ENCODE measurements at regions not wholly inside any gene's neighbourhood (a gene's known extent, or its start where the extent isn't known, plus 50 kb on each side); places are given as distances from the start of the nearest gene placed in this dataset.
"Not testable (repeated sequence)": the region's sequence is repeated elsewhere in the genome, so short reads cannot be mapped to it uniquely, and the experiment has no call there.

DNA sequence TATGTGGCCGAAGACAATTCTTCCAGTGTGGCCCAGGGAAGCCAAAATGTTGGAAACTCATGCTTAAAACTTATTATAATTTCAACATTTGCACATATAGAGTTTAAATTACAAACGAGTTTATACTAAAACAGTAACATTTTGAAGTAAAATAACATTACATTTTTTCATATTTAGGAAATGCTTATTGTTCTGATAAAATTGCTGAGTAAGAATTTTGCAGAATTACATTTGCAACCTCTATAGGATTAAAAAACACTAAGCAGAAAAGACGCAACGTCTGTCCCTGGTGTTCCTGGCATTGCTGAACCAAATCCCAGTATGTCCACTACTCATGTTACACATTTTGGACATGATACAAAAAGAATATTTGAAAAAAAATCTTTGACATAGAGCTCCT, 1241.2 kb downstream of the SUCLG1 start:
- TF ChIP-seq, protein P1, sequence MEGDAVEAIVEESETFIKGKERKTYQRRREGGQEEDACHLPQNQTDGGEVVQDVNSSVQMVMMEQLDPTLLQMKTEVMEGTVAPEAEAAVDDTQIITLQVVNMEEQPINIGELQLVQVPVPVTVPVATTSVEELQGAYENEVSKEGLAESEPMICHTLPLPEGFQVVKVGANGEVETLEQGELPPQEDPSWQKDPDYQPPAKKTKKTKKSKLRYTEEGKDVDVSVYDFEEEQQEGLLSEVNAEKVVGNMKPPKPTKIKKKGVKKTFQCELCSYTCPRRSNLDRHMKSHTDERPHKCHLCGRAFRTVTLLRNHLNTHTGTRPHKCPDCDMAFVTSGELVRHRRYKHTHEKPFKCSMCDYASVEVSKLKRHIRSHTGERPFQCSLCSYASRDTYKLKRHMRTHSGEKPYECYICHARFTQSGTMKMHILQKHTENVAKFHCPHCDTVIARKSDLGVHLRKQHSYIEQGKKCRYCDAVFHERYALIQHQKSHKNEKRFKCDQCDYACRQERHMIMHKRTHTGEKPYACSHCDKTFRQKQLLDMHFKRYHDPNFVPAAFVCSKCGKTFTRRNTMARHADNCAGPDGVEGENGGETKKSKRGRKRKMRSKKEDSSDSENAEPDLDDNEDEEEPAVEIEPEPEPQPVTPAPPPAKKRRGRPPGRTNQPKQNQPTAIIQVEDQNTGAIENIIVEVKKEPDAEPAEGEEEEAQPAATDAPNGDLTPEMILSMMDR (IDR thresholded peaks at IDR 0.05; ENCODE audit: low read depth, low read length, missing control alignments) = no peak
- no peak for DNase-seq (ENCODE audit: extremely low read depth, low read depth)
- no peak overlapping the region for H3K4me3 ChIP-seq (replicated peaks; ENCODE audit: low read depth, low read length)

DNA sequence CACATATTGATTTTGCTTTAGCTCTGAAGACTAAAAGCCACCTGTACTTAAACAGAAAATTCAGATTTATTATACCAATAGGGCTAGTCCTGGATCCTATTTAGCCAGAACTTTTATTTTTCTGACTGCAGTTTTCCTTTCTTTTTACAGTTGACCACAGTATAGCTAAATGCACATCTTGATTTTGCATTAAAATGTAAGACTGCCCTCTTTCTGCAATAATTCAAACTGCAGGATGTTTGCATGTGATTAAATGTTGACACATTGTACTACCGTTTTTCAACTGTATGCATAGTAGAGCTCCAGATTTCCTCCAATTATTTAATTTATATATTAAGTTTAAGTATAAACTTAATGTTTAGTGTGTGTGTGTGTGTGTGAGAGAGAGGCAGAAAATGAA, 1262.9 kb downstream of the SUCLG1 start:
- peak; percentile 4 for DNase-seq (ENCODE audit: extremely low read depth, low read depth)

DNA sequence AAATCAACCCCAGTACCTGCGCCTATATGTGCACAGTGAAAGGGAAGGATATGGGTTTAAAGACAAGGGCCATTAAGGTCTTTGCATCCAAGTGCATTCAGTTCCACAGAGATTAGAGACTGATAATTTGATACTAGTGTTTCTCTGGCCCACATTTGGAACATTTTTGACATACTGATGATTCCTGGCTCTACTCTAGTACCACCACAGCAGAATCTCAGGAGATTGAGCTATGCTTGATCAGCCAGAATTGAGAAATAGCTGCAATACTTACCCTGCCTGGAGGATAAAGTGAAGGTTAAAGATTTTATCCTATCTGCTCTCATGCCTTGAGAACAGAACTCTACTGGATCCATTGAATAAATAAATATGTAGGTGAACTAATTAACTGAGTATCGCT, 1267.8 kb downstream of the SUCLG1 start:
- TF ChIP-seq, protein P1 (IDR thresholded peaks at IDR 0.05; ENCODE audit: low read depth, low read length, missing control alignments) = no peak
- DNase-seq (ENCODE audit: extremely low read depth, low read depth) = no peak

More for the DNA sequence above, 1262.9 kb downstream of the SUCLG1 start:
- TF ChIP-seq, protein P1 (IDR thresholded peaks at IDR 0.05; ENCODE audit: low read depth, low read length, missing control alignments) = no peak
- H3K4me3 ChIP-seq (replicated peaks; ENCODE audit: low read depth, low read length) = no peak overlapping the region

DNA sequence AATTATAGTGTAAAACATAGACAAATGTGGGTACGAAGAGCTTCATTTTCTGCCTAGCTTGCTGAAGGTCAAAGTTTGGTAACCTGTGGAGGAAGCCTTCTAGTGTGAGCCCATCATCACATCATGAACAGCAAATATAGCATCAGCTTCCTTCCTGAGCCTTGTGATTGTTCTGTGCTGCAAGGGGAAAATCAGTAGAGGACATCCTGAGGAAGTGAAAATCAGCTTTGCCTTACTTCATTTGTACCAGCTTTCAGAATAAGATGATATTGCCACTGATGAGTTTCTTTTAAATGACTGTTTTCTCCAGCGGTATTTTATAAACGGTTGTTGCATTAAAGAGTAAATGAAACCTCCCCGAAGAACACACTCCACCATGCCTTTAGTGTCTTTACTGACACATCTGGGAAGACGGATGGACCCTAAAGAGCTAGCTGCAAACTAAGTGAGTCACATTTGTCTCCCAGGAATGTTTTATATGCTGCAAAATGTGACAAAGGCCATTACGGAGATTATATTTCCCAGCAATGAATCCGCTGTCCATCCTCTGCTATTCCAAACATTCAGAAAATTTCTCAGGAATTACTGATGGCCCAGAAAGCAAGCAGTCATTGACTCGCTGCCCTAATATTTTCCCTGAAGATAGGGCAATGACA, 1272.8 kb downstream of the SUCLG1 start:
- TF ChIP-seq, protein P1 (IDR thresholded peaks at IDR 0.05; ENCODE audit: low read depth, low read length, missing control alignments) = no peak
- no peak overlapping the region for H3K4me3 ChIP-seq (replicated peaks; ENCODE audit: low read depth, low read length)
- no peak for DNase-seq (ENCODE audit: extremely low read depth, low read depth)

More for the DNA sequence above, 1267.8 kb downstream of the SUCLG1 start:
- H3K4me3 ChIP-seq (replicated peaks; ENCODE audit: low read depth, low read length) = no peak overlapping the region

DNA sequence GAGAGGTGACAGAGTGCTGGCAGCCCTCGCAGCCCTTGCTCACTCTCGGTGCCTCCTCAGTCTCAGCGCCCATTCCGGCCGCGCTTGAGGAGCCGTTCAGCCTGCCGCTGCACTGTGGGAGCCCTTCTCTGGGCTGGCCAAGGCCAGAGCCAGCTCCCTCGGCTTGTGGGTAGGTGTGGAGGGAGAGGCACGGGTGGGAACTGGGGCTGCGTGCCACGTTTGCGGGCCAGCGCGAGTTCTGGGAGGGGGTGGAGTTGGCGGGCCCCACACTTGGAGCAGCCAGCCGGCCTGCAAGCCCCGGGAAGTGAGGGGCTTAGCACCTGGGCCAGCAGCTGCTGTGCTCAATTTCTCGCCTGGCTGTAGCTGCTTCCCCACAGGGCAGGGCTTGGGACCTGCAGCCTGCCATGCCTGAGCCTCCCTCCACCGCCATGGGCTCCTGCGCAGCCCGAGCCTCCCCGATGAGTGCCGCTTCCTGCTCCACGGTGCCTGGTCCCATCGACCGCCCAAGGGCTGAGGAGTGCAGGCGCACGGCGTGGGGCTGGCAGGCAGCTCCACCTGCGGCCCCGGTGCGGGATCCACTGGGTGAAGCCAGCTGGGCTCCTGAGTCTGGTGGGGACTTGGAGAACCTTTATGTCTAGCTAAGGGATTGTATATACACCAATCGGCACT, 1278.1 kb downstream of the SUCLG1 start:
- DNase-seq (ENCODE audit: extremely low read depth, low read depth); H3K4me3 ChIP-seq (replicated peaks; ENCODE audit: low read depth, low read length): not testable (repeated sequence)

DNA sequence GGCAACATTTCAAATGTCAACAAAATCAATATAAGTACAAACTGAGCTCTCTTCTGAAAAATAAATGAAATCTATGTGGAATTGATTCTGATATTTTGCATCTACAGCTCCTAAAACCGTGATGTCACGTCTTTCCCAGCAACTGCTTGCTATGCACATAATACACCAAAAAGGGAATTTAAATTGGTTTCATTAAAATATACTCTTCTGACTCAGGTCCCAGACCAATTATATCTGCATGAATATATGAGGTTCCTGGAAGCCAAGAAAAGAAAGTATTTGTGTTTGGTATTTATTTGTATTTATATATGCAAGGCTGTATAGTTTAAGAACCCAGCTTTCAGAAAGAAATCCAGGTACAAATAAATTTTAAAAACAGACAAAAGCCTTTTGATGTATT, 1282.5 kb downstream of the SUCLG1 start:
- no peak overlapping the region for H3K4me3 ChIP-seq (replicated peaks; ENCODE audit: low read depth, low read length)
- TF ChIP-seq, protein P1 (IDR thresholded peaks at IDR 0.05; ENCODE audit: low read depth, low read length, missing control alignments) = no peak
- DNase-seq (ENCODE audit: extremely low read depth, low read depth) = no peak

DNA sequence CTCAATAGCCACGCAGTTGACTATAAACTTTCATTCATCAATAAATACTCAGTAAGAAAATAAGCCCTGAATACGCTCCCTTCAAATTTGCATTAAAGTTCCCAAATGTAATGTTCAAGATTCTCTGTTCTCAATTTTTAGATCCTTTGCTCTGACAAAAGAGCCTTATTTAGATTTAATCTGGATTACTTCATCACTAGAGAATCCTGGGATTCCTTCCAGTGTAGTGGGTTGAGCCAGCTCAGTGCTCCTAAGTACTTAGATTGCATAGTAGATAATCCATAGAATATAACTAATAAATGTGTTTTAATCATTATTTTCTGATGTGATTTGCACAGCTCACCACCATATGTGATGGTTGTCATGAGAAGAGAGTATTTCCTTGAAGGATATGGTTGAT, 1286.2 kb downstream of the SUCLG1 start:
- H3K4me3 ChIP-seq (replicated peaks; ENCODE audit: low read depth, low read length) = no peak overlapping the region
- TF ChIP-seq, protein P1 (IDR thresholded peaks at IDR 0.05; ENCODE audit: low read depth, low read length, missing control alignments) = no peak
- no peak for DNase-seq (ENCODE audit: extremely low read depth, low read depth)
